ENCODE measurements at regions not wholly inside any gene's neighbourhood (a gene's known extent, or its start where the extent isn't known, plus 50 kb on each side); places are given as distances from the start of the nearest gene placed in this dataset.

DNA sequence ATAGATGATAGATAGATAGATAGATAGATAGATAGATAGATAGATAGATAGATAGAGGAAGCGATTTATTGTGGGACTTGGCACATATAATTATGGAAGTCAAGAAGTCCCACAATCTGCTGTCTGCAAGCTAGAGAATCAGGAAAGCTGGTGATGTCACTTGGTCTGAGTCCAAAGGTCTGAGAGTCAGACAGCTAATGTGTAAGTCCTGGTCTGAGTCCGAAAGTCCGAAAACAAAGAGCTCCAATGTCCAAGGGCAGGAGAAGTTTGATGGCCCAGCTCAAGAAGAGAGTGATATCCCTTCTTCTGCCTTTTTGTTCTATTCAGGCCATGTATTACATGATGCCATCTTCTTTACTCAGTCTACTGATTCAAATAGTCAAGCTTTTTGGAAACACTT is 53.8 kb upstream of the TCF7L2 start:
- Histone ChIP-seq H3K4me2 (ENCODE audit: insufficient read depth, insufficient read length, low read length) (no peak overlapping the region), H4K91ac (ENCODE audit: insufficient read length, low read depth, low read length) (no peak overlapping the region), H2AK5ac (ENCODE audit: insufficient read length, low read length) (no peak overlapping the region), H2AFZ (ENCODE audit: low read length) (no peak overlapping the region), H3K4ac (ENCODE audit: low read depth, low read length) (no peak overlapping the region), H4K8ac (replicated peaks; ENCODE audit: insufficient read length, low read depth, low read length) (no peak overlapping the region), H3K27ac (ENCODE audit: insufficient read length, low read depth, low read length) (no peak overlapping the region), H3K23ac (ENCODE audit: insufficient read length, low read depth, low read length) (no peak overlapping the region), H2BK15ac (ENCODE audit: low read depth, low read length) (no peak overlapping the region), H2BK5ac (ENCODE audit: insufficient read length, low read length) (no peak overlapping the region), H2BK12ac (ENCODE audit: insufficient read length, low read depth, low read length) (no peak overlapping the region), H3T11ph (ENCODE audit: low read length) (no peak overlapping the region), H3K56ac (ENCODE audit: insufficient read length, low read depth, low read length) (no peak overlapping the region), H3K27me3 (ENCODE audit: insufficient read depth, low read length) (0 out of 2 replicates have a peak, but pooled peaks cover 2% of the 10 kb centered on the region), H3K79me1 (ENCODE audit: insufficient read depth, low read depth, low read length, poor library complexity, severe bottlenecking) (no peaks in the 10 kb centered on the region), H3K9me3 (ENCODE audit: control insufficient read depth, low read depth, low read length) (no peaks in the 10 kb centered on the region), H2BK120ac (ENCODE audit: low read depth, low read length, poor library complexity, severe bottlenecking) (no peak overlapping the region), H4K5ac (ENCODE audit: insufficient read length, low read depth, low read length) (no peak overlapping the region), H4K20me1 (ENCODE audit: control insufficient read depth, insufficient read depth, insufficient read length) (no peaks in the 10 kb centered on the region), H3K4me1 (ENCODE audit: insufficient read depth, low read length) (peaks cover 8% of the 10 kb centered on the region), H3K9ac (ENCODE audit: extremely low read depth, insufficient read length, low read length) (no peak overlapping the region), H3K14ac (ENCODE audit: insufficient read depth, low read length) (no peak overlapping the region), H3K23me2 (ENCODE audit: insufficient read length, low read depth, low read length, poor library complexity, severe bottlenecking) (no peaks in the 10 kb centered on the region), H3K79me2 (ENCODE audit: insufficient read depth, low read length) (no peaks in the 10 kb centered on the region), H3K18ac (ENCODE audit: insufficient read length, low read depth, low read length) (no peak overlapping the region), H2BK20ac (ENCODE audit: low read depth, low read length, poor library complexity, severe bottlenecking) (no peak overlapping the region)
- TF ChIP-seq, protein P1, sequence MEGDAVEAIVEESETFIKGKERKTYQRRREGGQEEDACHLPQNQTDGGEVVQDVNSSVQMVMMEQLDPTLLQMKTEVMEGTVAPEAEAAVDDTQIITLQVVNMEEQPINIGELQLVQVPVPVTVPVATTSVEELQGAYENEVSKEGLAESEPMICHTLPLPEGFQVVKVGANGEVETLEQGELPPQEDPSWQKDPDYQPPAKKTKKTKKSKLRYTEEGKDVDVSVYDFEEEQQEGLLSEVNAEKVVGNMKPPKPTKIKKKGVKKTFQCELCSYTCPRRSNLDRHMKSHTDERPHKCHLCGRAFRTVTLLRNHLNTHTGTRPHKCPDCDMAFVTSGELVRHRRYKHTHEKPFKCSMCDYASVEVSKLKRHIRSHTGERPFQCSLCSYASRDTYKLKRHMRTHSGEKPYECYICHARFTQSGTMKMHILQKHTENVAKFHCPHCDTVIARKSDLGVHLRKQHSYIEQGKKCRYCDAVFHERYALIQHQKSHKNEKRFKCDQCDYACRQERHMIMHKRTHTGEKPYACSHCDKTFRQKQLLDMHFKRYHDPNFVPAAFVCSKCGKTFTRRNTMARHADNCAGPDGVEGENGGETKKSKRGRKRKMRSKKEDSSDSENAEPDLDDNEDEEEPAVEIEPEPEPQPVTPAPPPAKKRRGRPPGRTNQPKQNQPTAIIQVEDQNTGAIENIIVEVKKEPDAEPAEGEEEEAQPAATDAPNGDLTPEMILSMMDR (conservative IDR thresholded peaks at IDR 0.05): no peak
- DNase-seq: no peak
- peaks cover 3 to 9% of the 10 kb centered on the region in 2 experiments; a peak in 2 of 5 replicates for H3K9me3 Mint-ChIP-seq
- no peak overlapping the region for H3K4me3 Mint-ChIP-seq
- peaks cover 41 to 42% of the 10 kb centered on the region in 2 experiments for H3K4me1 Mint-ChIP-seq
- no CpG with 5 or more reads among the region's 3 CpGs for WGBS (ENCODE audit: extremely low coverage, insufficient read length, low lambda C conversion rate)
- H3K27me3 Mint-ChIP-seq (ENCODE audit: low read depth): peaks cover 3% of the 10 kb centered on the region
- peaks cover 0 to 5% (median 3%) of the 10 kb centered on the region in 3 experiments; a peak in 3 of 7 replicates for H3K36me3 Mint-ChIP-seq (ENCODE audit: insufficient read depth in 1 of 3, low read depth in 3 of 3)
- H3K27ac Mint-ChIP-seq: no peak overlapping the region

Measured in H9 (cell line).